Mesodermal cell (in vitro differentiated cells): ENCODE measurements at regions not wholly inside any gene's neighbourhood (a gene's known extent, or its start where the extent isn't known, plus 50 kb on each side); places are given as distances from the start of the nearest gene placed in this dataset.

Source experiments
- H3K27ac ChIP-seq: 2 replicates; pipeline ENCODE4 v1.7.0; 2013; ENCODE audit warnings: mild to moderate bottlenecking, low read depth, low read length, moderate library complexity; ENCODE audit not compliant: severe bottlenecking
- H3K36me3 ChIP-seq: 2 replicates; pipeline ENCODE4 v1.7.1; 2013; ENCODE audit warnings: mild to moderate bottlenecking, low read length, moderate library complexity; ENCODE audit not compliant: control insufficient read depth, insufficient read depth
- H3K4me1 ChIP-seq: one replicate; pipeline ENCODE4 v1.7.1; 2013; ENCODE audit warnings: mild to moderate bottlenecking, low read length; ENCODE audit not compliant: insufficient read depth, control insufficient read depth, poor library complexity, severe bottlenecking
- H3K4me3 ChIP-seq: 2 replicates; pipeline ENCODE4 v1.7.0; 2013; ENCODE audit warnings: low read length, control low read depth, mild to moderate bottlenecking; ENCODE audit not compliant: insufficient read depth, poor library complexity, severe bottlenecking; ENCODE audit errors: extremely low read depth
- H3K9me3 ChIP-seq: 2 replicates; pipeline ENCODE4 v1.7.1; 2013; ENCODE audit warnings: mild to moderate bottlenecking, low read length, moderate library complexity; ENCODE audit not compliant: control insufficient read depth
- WGBS, 2 experiments: methylation state at CpG; one replicate each; pipeline ENCODE4 v1.1.5; 2013; ENCODE audit warnings: missing lambda C conversion rate in 2 of 2; ENCODE audit not compliant: insufficient coverage in 2 of 2; 5-methylcytosine and 5-hydroxymethylcytosine counted together

DNA sequence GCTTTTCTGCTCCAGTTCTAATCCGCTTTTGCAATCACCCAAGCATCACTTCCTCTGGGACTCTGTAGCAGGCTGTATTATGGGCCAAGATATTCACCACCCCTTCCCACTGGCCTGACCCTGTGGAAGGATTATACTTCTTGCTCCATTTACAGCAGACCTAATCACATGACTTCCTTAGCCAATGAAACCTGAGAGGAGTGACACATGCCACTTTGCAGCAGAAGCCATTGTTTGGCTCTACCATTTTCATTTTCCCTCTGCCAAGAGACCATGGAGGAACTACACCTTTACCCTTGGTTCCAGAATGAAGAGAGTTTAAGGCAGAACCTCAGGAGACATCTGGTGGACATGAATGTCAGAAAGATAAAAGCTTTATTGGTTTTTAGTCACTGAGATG is 134.9 kb upstream of the HSD17B12 start:
- Histone ChIP-seq H3K4me3 (no peak overlapping the region), H3K36me3 (no peaks in the 10 kb centered on the region), H3K27ac (no peak overlapping the region), H3K9me3 (no peaks in the 10 kb centered on the region), H3K4me1 (peaks cover 5% of the 10 kb centered on the region)
- 60 to 100% methylated on average over 1 of the region's 1 CpG for WGBS, 2 experiments

DNA sequence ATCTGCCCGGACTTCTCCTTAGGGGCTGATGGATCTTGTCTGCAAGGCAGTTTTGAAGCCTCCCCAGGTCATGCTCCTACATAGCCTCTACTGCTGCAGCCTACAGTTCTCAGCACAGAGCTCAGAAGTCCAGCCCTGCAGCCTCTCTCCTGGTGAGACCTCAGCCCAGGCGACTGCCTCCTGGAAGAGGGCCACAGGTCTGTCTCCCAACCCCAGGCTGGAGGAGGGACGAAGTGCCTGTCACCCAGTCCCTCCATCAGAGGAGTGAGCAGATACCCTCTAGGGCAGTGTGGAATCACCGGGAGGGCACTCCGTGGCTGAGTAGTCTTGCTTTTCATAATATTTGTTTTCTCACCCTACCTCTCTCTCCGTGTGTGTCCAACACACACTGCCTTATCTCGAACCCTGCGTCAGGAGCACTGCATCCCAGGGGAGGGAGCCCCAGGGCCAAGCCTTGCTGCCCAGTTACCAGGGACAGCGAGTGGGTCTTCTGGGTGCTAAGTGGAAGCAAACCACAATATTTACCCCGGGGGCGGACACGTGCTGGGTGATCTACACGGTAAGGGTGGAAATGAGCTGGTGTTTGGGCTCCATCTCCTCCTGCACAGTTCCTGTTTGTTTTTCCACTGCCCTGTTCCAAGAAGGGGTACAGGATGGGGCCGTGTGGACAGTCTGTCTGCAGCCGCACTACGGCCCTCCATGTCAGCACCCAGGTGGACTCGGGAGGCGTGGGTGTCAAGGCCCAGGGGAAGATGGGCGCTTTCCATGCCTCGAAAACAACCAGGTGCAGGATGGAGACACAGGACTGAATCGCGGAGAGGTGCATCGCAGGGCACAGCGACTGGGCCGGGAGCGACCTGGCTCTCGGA is 133.7 kb upstream of the HSD17B12 start:
- H3K9me3 ChIP-seq: no peaks in the 10 kb centered on the region
- no peak overlapping the region for H3K4me3 ChIP-seq
- WGBS, 2 experiments: 83 to 86% methylated on average over 20 to 26 of the region's 27 CpGs
- peaks cover 5% of the 10 kb centered on the region for H3K4me1 ChIP-seq
- H3K27ac ChIP-seq: no peak overlapping the region
- no peaks in the 10 kb centered on the region for H3K36me3 ChIP-seq

DNA sequence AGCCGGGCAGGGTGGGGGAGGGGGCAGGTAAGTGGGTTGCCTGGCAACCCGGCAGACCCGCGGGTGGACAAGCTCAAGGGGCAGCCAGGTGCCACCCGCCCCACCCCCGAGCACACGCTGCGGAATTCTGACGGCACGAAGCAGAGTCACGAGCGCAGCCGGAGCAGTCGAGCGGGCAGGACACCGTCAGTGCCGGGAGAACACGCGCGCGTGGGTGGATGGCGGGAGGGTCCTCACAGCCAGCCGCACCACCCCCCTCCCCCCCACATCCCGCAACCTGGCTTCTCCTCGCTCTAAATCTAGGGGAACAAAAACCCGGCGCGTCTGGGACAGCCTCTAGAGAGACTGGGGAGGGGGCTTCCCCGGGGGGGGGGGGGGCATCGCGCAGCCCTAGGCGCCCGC is 133.1 kb upstream of the HSD17B12 start:
- no peaks in the 10 kb centered on the region for H3K36me3 ChIP-seq
- H3K9me3 ChIP-seq: no peaks in the 10 kb centered on the region
- H3K27ac ChIP-seq: no peak overlapping the region
- H3K4me3 ChIP-seq: peak overlapping the region; percentile 2
- H3K4me1 ChIP-seq: peaks cover 5% of the 10 kb centered on the region
- WGBS, 2 experiments: 28 to 35% methylated on average over 8 to 12 of the region's 33 CpGs

DNA sequence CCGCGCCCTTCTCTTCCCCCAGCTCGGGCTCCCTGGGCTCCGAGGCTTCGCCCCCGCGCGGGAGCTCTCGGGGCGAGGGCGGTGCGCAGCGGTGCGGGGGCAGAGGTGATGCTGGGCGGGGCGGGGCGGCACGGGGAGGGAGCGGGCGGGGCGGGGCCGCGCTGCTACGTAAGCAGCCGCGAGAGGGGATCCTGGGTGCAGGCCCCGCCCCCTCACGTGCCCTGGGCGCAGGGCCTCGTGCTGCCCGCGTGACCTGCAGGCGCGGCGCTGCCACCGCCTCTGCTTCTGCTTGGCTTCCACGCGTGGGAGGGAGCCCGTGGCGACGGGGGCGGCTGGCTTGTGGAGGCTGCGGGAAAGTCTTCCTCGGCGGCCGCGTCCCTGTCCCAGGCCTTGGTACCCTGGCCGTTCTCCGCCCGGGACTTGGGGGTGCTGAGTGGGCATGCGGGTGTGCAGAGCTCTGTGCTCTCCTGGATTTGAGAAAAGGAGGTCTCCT is 132.6 kb upstream of the HSD17B12 start:
- Histone ChIP-seq H3K36me3 (no peaks in the 10 kb centered on the region), H3K4me3 (no peak overlapping the region), H3K27ac (no peak overlapping the region), H3K4me1 (peaks cover 5% of the 10 kb centered on the region), H3K9me3 (no peaks in the 10 kb centered on the region)
- 40 to 55% methylated on average over 24 to 27 of the region's 51 CpGs for WGBS, 2 experiments

DNA sequence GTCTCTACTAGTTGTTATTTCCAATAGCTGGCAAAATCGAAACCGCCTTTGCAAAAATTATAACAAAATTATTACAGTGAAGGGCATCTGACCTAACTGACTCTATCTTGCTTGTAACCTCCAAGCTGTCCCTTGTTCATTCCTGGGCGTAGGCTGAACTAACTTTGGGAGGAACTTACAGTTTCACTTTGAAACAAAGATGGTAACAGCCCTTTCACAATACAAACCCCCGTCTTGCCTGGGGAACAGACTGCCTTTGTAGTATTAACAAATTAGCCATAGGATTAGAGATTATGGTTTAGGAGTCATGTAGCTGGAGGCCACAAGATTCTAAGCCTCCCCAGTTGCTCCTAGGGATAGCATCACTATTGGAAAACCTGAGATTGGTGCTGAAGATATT is 131.6 kb upstream of the HSD17B12 start:
- Histone ChIP-seq H3K4me3 (no peak overlapping the region), H3K4me1 (peaks cover 5% of the 10 kb centered on the region), H3K9me3 (no peaks in the 10 kb centered on the region), H3K36me3 (no peaks in the 10 kb centered on the region), H3K27ac (no peak overlapping the region)
- WGBS, 2 experiments: 80 to 100% methylated on average over 1 to 2 of the region's 4 CpGs

DNA sequence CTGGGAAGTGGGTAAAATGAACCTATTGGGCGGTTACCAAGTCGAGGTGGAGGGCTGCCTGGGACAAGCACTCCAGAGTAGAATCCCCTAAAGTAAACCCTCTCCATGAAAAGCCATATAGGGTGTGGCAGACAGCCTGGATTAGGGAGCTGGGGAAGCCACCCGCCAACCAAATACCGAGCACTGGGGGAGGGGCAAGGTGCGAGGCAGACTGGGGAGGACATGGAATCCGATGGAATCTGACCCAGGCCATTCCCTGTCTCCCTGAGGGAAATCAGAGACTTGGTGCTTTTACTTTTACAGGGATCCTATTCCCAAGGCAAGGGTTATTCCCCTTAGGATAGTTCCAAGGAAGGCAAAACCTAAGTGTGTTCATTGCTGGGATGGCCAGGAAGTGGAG is 130.9 kb upstream of the HSD17B12 start:
- Histone ChIP-seq H3K36me3 (no peaks in the 10 kb centered on the region), H3K4me3 (no peak overlapping the region), H3K9me3 (no peaks in the 10 kb centered on the region), H3K4me1 (peaks cover 9% of the 10 kb centered on the region), H3K27ac (no peak overlapping the region)
- WGBS, 2 experiments: 54 to 62% methylated on average over 4 of the region's 6 CpGs

DNA sequence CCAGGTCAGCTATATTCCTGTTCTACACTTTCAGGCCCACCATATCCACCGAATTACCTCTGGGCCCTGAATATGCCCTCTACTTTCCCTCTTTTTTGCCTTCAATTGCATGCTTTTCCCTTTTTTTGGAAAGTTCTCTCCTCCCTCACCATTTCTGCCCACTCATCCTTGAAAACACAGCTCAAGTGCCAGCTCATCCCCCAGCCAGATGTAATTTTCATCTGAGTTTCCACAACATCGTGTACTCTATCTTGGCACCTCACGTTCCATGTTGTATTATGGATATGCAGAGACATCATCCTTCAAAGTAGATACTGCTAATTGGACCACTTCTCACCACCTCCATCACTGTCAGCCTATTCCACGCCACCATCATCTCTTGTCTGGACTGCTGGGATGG is 129.8 kb upstream of the HSD17B12 start:
- no peaks in the 10 kb centered on the region for H3K36me3 ChIP-seq
- no peak overlapping the region for H3K27ac ChIP-seq
- WGBS, 2 experiments: 88 to 92% methylated on average over 2 to 3 of the region's 4 CpGs
- H3K4me3 ChIP-seq: no peak overlapping the region
- peaks cover 9% of the 10 kb centered on the region for H3K4me1 ChIP-seq
- H3K9me3 ChIP-seq: no peaks in the 10 kb centered on the region

DNA sequence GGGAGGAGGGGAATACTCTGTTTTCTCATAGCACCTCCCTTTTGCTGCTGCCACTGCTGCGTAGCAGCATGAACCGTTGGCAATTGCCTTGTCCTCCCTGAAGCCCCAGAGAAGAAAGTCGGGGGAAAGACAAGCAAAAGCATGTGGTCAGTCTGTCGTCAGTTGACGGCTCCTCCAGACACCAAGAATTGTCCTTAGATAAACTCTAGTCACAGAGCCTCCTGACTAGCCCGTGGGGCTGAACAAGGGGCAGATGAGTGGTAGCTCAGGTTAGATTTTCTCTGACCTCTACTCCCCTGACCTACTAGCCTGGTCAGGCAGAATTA is 126.4 kb upstream of the HSD17B12 start:
- Histone ChIP-seq H3K36me3 (no peaks in the 10 kb centered on the region), H3K9me3 (no peaks in the 10 kb centered on the region), H3K27ac (no peak overlapping the region), H3K4me1 (peaks cover 33% of the 10 kb centered on the region), H3K4me3 (no peak overlapping the region)
- 44 to 55% methylated on average over 3 to 4 of the region's 6 CpGs for WGBS, 2 experiments

DNA sequence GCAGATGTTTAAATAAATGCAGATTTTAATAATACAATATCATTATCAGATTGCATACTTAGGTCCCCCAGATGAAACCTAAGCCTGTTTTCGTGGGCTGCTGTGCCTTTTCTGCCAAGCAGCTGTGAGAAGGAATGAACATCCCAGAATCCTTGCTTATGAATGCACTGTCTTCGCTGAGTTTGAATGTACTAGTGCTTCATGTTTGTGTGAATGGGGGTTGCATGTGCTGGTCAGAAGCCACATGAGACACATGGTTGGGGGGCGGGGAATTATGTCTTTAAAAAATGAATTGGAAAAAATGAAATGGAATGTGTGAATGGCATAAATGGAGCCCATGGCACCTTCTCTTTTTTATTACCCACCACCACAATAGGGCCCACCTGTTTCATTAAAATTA is 125.4 kb upstream of the HSD17B12 start:
- H3K9me3 ChIP-seq: no peaks in the 10 kb centered on the region
- H3K4me3 ChIP-seq: no peak overlapping the region
- no peaks in the 10 kb centered on the region for H3K36me3 ChIP-seq
- peaks cover 27% of the 10 kb centered on the region for H3K4me1 ChIP-seq
- 57 to 64% methylated on average over 1 of the region's 3 CpGs for WGBS, 2 experiments
- no peak overlapping the region for H3K27ac ChIP-seq

DNA sequence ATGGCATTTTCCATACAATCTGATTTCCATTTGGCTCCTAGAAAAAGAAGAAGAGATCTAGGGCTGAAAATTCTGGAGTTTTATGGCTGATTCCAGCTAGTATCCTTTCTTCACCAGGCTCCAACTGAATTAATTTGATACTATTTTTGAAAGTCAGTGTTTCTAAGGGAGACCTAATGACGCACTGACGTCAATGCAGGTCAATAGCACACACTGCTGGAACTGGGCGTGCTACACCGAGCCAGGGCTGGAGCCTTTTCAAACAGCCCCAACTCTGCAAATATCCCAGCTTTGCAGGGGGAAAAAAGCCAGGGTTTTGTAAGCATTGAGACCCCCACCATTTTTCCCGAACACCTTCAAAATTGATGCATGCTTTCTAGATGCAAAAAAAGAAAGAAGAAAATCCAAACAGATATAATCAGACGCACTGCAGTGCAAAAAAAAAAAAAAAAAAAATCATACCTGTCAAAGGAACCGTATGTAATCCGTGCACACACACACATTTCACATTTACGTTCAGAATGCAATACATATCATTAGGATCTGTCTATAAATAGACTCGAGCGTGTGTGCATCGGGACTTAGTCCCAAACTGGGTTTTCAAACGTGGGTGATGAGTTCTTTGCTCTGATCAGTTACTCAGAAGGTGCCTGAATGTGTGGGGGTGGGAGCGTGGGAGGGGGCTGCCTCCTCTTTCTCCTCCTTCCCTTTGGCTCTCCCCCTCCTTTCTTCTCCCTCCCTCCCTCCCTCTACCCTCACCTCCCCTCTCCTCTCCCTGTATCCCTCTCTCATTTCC is 124.5 kb upstream of the HSD17B12 start:
- whole genome bisulfite sequencing, 2 experiments: 50 to 54% methylated on average over 2 to 5 of the region's 14 CpGs
- Histone ChIP-seq H3K9me3 (no peaks in the 10 kb centered on the region), H3K36me3 (no peaks in the 10 kb centered on the region), H3K27ac (no peak overlapping the region), H3K4me1 (peaks cover 27% of the 10 kb centered on the region), H3K4me3 (no peak overlapping the region)
